NCI-H748 treated with DMSO at 0.1 percent for 48 hours (cell line): ENCODE measurements at regions not wholly inside any gene's neighbourhood (a gene's known extent, or its start where the extent isn't known, plus 50 kb on each side); places are given as distances from the start of the nearest gene placed in this dataset.
"Not testable (repeated sequence)": the region's sequence is repeated elsewhere in the genome, so short reads cannot be mapped to it uniquely, and the experiment has no call there.

Experiments
- DNase-seq: peaks from one replicate; lab custom pipeline; 2025; lab: John Stamatoyannopoulos, UW

DNA sequence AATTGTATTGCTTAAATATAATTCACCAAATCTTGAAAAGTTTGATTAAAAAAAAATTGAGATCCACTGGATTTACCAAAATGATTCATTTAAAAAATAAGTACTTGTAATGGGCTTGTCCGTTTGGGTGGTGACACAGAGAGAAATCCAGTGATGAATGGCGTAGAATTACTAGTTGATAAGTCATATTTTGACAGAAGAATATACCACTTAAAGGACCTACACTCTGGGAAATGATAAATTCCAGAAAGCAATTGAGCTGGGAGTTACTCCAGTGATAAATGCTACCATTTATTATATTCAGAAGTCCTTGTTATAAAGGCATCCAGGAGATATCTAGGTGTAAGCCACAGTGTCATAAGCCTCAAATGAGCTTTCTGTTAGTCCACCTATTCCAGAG, 141.8 kb upstream of the CFAP20DC start:
- no peak for DNase-seq

DNA sequence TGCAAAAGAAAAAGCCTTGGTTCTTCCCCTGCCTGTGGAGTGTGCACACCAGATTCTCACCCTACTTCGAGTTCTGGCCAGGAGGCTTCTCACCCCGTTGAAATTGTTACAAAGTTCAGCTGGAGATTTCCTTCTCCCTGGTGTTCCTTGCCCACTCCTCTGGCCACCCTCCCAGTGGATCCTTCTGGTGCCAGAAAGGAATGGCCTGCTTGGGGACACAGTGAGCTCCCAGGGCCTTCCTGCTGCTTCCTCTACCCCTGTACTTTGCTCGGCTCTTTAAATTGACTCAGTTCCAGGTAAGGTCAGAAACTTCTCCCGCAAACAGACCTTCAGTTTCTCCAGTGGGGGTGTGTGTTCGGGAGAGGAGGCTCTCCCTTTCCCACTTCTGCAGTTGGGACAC, 140.1 kb upstream of the CFAP20DC start:
- no peak for DNase-seq

DNA sequence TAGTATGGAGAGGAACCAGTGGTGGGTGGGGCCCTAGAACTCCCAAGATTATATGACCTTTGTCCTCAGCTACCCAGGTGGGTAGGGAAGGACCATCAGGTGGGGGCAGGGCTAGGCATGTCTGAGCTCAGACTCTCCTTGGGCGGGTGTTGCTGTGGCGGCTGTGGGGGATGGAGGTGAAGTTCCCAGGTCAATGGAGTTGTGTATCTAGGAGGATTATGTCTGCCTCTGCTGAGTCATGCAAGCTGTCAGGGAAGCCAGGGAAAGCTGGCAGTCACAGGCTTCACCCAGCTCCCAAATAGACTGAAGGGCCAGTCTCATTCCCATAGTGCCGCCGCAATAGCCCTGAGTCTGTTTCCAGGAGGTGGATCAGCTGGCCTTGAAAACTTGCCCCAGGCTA, 139.7 kb upstream of the CFAP20DC start:
- DNase-seq, result no peak

DNA sequence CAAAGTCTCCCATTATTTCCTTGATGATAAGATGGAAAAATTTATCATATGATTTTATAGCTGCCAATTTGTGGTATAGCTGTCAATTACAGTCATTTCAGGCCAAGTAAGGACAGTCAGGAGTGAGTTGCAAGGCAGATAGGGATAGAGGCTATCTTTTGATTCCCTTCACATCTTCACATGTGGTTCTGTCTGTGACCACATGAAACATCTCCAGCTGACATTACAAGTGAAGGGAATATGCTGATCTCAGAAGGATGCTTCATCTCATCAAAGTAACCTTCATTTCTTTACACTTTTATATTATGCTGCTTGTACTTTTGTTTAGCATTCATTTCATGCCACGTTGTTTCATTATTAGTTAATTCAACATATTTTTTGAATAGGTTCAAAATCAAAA, 136.9 kb upstream of the CFAP20DC start:
- DNase-seq, result no peak

DNA sequence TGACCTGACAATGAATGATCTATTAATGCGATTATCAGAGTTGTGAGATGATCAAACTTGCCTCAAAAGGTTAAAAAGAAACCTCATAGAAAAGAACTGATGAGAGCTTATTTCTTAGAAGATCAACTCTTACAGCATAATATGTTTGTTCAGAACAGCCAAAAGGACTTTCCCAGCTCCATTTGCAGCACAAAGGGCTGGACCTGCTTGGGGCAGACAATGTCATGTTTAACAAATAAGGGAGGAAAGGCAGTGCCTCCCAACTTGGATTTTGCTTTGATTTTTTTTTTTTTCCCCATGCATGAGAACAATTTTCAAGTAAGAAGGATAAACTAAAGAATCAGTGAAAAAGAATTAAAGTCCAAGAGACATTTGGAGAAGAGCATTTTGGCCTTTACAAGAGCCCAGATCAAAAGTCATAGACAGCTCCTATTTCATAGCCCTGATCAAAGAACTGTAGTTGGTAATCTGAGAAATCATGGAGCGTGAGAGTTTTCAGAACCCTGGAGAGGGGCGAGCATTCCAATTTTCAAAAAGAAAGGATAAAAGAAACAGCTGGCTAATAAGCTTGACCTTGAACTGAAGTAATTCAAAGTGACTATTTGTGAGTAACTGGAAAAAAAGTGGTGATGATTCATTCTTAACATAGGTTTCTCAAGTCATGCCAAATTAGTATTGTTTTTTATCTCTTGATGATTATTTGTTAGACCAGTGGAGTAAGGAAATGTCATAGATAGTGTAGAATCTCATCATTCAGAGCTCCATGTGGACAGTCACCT, 136.0 kb upstream of the CFAP20DC start:
- no peak for DNase-seq

DNA sequence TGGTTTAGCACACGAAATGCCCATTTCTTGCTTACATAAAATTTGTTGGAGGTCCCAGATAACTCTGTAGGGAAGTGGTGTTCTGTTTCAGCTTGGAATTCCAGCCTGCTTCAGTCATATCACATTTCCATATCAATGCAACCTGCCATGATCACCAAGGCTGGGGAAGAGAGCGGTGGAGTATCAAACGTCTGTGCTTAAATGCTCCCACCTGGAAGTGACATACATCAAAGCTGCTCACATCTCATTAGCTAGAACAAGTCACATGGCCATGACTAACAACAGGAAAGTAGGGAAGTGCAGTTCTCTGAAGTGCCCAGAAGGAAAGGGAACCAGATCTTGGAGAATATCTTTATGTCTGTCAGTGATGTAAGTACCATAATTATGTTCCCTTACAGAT, 130.2 kb upstream of the CFAP20DC start:
- DNase-seq, result no peak

DNA sequence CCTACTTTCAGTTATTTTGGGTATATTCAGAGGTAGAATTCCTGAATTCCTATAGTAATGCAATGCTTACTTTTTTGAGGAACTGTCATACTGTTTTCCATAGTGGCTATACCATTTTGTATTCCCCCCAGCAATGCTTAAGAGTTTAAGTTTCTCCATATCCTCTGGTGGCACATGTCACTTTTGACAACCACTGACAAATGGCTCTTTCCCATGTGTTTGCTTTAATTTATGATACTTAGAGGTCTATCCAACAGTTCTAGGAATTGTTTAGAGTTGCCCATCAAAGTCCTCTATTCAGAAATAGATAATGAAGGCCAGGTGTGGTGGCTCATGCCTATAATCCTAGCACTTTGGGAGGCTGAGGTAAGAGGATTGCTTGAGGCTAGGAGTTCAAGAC, 128.9 kb upstream of the CFAP20DC start:
- DNase-seq, result no peak

DNA sequence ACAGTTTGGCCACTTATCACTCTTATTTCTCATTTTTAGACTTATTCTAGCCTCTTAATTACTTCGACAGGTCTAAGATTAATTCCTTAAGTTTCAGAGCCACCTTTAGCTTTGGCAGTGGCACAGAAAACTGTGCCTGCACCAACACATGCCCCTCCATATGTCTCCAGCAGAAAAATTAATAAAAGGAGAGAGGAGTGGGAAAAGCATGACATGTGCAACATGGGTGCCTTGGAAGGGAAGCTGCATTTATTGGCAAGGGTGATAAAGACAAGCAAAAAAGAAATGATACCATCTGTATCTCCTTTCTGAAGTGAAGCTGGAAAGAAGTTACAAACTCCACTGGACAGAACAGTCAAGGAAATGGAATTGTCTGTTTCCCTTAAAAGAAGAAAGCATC, 121.7 kb upstream of the CFAP20DC start:
- DNase-seq, result no peak

DNA sequence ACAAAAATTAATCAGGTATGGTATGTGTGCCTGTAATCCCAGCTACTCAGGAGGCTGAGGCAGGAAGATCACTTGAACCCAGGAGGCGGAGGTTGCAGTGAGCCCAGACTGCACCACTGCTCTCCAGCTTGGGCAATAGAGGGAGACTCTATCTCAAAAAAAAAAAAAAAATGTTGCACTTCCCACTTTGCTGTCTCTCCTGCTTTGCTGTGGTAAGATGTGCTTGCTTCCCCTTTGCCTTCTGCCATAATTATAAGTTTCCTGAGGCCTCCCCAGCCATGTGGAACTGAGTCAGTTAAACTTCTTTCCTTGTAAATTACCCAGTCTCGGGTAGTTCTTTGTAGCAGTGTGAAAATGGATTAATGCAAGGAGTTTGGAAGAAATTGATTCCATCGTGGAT, 120.3 kb upstream of the CFAP20DC start:
- DNase-seq, result not testable (repeated sequence)

DNA sequence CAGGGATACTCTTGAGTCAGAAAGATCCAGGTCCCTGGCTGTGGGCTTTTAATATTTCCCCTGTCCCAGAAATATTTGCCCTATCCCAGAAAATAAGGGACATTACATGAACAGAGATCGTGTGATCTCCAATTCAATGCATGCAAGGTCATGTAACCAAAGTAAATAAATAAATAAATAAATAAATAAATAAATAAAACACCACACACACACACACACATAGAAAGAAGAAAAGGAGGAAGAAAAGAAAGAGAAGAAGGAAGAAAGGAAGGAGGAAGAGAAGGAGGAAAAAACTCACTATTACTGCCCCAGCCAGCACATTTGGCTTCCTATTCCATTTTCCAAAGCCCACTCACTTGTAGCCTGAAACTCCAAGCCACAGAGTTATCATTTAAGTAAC, 117.9 kb upstream of the CFAP20DC start:
- no peak for DNase-seq

DNA sequence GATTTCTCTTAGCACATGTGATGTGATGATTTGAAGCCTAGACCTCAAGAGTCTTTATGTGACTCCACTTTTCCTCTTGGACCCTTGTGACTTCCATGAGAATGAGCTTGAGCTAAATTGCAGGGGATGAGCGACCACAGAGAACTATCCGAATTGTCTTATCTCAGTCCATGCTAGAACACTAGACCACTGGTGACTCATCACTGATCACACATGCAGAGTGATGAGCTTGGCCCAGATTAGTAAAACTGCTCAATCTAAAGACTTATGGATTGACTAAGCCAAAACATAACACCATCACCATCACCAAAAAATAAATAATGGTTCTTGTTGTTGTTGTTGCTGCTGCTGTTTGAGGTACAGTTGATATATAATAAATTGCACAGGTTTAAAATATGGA, 114.1 kb upstream of the CFAP20DC start:
- no peak for DNase-seq

DNA sequence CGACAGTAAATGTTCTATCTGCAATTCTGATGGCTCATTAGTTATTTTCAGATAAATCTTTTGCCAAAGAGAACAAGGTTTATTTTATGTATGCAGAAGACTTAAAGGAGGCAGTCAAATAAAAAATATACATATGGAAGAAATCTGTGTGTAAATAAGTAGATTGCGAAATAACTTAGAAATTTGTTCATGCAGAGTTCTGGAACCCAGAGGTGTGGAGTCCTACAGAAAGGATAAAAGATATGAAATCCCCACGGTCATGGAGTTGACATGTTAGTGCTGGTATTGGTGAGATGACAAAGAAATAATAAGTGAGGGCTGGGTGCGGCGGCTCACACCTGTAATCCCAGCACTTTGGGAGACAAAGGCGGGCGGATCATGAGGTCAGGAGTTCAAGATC, 111.2 kb upstream of the CFAP20DC start:
- DNase-seq, result no peak

DNA sequence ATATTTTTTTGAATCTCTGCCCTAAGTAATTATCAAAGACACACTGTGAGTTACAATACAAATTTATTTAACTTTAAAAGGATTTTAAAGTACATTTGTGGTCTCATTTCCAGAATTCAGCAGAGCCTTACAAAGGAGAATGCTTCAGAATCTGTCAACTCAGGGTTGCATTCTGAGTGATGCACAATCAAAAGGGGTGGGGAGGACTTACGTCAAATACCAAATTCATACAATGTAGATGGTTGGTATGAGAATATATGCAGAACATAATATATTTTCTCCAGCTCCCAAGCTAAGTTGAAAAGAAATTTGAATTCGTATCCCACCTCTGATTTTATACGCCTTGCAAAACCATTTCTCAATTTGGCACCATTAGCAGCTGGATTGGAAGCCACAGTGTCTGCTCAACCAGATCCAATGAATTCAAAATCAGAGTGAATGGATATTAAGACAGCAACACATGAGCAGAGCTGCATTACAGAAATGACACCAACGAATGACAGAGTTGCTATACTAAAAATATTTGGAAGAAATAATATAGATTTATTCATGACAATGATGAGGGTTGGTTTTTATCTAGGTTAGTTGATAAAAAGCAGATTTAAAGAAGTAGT, 110.4 kb upstream of the CFAP20DC start:
- no peak for DNase-seq

DNA sequence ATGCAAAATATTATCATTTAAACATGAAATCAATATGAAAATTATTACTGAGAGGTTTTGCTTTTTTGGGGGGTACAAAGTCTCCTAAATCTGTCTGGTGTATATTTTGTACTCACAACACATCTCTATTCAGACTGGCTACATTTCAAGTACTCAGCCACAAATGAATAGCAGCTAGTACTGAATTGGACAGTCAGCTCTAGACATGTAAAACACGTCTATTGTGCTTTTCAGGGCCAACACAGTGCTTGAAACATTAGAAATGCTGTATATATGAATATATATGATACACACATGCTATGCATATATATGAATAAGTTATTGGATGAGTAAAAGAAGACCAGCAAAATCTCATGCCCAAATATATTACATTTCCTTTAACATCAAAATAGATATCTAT, 103.8 kb upstream of the CFAP20DC start:
- DNase-seq, result no peak

DNA sequence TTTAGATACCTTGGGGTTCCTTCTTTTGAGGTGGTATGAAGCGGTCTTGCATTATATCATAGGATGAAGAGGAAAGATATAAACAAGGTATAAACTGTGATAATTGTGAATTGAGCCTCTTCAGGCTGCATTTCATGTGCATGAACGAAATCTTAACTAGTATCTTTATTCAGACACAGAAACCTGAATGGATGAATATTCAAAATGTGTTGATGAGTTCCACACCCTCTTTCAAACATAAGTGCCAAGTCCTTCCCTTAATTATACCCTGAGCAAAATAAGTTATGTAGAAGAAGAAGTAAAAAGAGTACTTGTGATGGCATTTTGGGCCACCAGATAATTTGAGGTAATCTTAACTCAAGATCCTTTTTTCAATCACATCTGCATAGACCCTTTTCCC, 103.1 kb upstream of the CFAP20DC start:
- DNase-seq, result no peak

DNA sequence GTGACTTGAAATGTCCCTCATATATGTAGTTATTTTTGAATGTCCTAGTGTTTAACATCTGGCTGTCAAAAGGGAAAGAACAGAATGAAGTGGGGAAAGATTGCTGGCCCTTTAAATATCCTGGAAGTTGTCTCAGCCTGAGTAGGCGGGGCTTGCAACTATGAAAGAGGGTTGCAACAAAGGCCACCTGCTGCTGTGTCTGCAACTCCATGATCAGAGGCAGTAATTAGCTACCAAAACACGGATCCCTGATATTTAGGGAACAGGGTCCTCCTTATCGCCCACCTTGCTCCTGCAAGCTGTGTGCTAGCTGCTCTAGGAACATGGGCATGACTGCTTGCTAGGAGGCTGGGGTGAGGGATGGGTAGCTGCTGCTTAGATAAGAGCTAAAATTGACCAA, 100.2 kb upstream of the CFAP20DC start:
- no peak for DNase-seq

DNA sequence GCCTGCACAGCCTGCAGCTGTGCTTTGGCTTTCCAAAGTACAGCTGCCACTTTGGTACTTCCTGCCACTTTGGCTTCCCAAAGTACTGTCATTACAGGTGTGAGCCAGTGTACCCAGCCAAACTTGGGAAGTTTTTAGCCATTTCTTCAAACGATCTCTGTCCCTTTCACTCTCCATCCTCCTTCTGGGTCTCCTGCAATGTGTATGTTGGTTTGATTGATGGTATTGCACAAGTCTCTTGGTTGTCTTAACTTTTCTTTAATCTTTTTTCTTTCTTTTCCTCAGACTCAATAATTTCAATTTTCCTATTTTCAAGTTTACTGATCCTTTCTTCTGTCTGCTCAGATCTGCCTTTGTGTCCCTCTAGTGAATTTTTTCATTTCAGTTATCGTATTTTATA, 99.3 kb upstream of the CFAP20DC start:
- DNase-seq, result no peak

DNA sequence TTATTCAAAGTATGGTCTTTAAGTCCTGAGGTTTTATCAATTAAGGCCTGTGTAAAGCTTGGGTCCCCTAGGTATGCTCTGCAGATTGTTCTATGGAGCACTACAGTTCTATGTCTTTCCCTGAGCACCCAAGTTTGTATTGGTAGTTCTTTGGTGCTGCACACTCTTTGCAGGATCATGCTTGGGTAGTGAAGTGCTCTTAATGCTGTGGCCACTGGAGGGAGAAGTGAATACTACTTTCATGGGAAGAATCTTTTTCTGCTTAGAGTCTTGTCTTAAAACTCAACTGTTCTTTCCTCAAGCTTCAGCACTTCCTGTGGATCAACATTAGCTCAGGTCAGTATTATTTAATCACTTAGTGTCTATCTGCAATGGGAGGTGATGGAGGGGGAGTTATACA, 93.6 kb upstream of the CFAP20DC start:
- no peak for DNase-seq

DNA sequence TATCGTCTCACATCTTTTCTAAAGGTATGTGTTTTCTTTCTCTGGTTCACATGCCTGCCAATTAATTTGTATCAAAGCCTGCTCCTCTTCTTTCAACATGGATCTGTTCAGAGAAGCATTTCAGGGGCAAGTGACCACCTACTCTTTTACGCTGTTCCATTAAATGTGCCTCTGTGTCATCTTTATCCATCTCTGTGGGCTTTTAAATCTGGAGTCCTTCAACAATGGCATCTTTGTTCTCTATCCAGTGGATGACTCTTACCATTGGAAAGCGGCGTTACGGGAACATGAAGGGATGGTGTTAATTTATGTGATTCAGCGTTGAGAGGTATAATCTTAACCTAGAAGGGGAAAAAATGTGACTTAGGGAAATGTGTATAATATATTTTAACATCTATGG, 92.7 kb upstream of the CFAP20DC start:
- no peak for DNase-seq

DNA sequence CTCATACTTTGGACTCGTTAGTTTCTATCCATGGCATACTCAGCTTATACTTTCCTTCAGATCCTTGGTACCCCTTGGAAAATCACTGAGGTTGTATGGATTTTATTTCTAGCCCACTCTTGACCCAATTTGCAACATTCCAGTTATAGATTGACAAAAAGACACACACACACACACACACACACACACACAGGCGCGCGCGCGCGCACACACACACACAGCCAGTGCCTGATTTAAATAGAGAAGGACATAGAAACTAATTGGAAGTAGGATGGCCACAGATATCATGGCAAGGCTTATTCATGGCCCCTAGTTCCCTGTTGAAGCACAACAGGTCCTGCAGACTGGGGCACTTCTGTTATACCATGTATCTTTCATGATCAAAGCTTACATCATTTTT, 89.1 kb upstream of the CFAP20DC start:
- DNase-seq, result no peak

DNA sequence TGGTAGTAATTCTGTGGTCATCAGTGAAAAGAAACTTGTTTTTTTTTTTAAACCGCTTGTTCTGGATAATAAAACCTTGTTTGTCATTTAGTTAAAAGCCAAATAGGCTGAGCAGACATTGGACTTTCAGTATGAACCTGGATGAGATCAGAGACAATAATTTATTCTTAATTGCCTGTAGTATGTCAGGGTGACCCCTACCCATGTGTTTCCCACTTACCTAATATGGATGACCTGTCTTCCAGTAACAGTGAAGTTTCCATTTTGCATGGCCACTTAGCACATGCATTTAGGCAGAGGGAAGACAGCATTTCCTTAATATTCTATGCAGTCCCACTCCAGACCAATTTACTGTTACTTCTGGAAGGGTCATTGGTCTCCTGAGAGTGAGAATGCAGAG, 87.6 kb upstream of the CFAP20DC start:
- DNase-seq, result no peak

DNA sequence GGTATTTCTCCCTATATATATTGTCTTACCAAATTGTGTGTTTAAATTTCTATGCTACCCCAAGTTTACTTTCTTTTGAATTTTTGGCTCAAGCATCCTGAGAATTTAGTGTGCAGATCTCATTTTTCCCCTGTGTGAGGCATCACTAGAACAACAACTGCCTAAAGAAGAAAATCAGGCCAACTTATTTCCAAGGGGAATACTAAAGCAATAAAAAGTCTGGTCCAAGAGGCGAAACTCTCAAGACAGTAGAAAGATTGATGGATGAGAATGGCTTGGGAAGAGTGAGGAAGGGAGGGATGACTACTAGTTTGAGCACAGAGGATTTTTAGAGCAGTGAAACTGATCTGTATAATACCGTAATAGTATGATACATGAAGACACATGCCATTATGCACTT, 86.3 kb upstream of the CFAP20DC start:
- no peak for DNase-seq

DNA sequence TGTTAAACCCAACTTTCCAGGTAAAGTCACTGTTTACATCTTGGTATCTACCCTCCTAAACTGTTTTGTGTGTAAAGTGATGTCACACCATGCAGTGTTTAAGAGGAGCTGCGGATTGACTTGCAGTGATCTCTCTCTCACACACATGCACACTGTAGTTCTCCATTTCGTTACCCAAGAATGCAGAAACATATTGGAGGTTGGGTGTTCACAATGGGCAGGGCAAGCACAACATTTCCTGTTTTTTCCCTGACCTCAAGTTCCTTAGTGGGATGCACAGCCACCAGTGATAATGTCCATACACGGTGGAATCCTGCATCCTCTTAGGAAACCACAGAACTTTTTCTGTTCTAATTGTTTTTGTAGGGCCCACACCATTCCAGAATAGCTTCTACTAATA, 85.3 kb upstream of the CFAP20DC start:
- no peak for DNase-seq

DNA sequence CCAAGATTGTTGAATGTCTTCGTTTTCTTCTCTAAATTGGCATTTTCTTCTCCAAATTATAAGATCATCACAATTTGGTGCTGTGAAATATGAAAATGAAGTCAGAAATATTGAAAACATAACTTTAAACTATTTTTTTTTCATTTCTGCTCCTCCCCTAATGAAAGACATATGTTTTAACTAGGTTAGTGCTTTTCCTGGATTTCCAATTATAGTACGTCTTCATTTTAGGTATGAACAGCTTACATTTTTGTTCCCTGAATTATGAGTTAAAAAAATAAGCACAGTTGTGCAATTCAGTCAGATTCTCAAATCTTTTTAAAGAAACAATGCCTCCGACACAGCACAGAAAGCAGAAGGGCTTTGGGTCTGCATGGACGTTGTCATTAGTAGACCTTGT, 83.5 kb upstream of the CFAP20DC start:
- no peak for DNase-seq
